ENCODE measurements at regions not wholly inside any gene's neighbourhood (a gene's known extent, or its start where the extent isn't known, plus 50 kb on each side); places are given as distances from the start of the nearest gene placed in this dataset.

GRCh38 chr7:126378642-126379041, 874.1 kb downstream of the GRM8 start:
- 30 to 36% (median 32%) methylated on average over 2 of the region's 2 CpGs for WGBS, 3 donors
- no peak for ATAC-seq
- H3K27me3 ChIP-seq (ENCODE audit: insufficient read depth in 3 of 3, low read length in 2 of 3) = no peaks in the 10 kb centered on the region
- no peak for TF ChIP-seq CTCF (IDR thresholded peaks at IDR 0.05)
- H3K36me3 ChIP-seq (ENCODE audit: insufficient read depth in 1 of 2, low read depth in 1 of 2) = no peaks in the 10 kb centered on the region
- no peak overlapping the region for H3K27ac ChIP-seq
- intact Hi-C loops (cut with DNase I) = no loop called here
- no peaks in the 10 kb centered on the region for H3K9me3 ChIP-seq
- no peaks in the 10 kb centered on the region for H3K4me1 ChIP-seq
- H3K4me3 ChIP-seq = no peak overlapping the region
- no peak for DNase-seq

GRCh38 chr7:126370038-126370668, 882.6 kb downstream of the GRM8 start:
- intact Hi-C loops (cut with DNase I) = no loop called here
- ATAC-seq = no peak
- no peaks in the 10 kb centered on the region for H3K4me1 ChIP-seq
- TF ChIP-seq CTCF (IDR thresholded peaks at IDR 0.05) = no peak
- H3K27ac ChIP-seq = no peak overlapping the region
- H3K27me3 ChIP-seq (ENCODE audit: insufficient read depth in 3 of 3, low read length in 2 of 3) = peaks cover 0 to 2% (median 0%) of the 10 kb centered on the region in 3 donors
- no peaks in the 10 kb centered on the region for H3K36me3 ChIP-seq (ENCODE audit: insufficient read depth in 1 of 2, low read depth in 1 of 2)
- H3K4me3 ChIP-seq = no peak overlapping the region
- no peak for DNase-seq
- WGBS, 3 donors = 75 to 84% (median 81%) methylated on average over 1 of the region's 1 CpG
- no peaks in the 10 kb centered on the region for H3K9me3 ChIP-seq

GRCh38 chr7:126362746-126363145, 890.0 kb downstream of the GRM8 start:
- intact Hi-C loops (cut with DNase I) = no loop called here
- H3K4me1 ChIP-seq = no peaks in the 10 kb centered on the region
- H3K4me3 ChIP-seq = no peak overlapping the region
- no peaks in the 10 kb centered on the region for H3K36me3 ChIP-seq (ENCODE audit: insufficient read depth in 1 of 2, low read depth in 1 of 2)
- no peak for TF ChIP-seq CTCF (IDR thresholded peaks at IDR 0.05)
- no peak for ATAC-seq
- H3K27ac ChIP-seq = no peak overlapping the region
- H3K27me3 ChIP-seq (ENCODE audit: insufficient read depth in 3 of 3, low read length in 2 of 3) = no peaks in the 10 kb centered on the region
- 30 to 38% (median 34%) methylated on average over 1 of the region's 1 CpG for WGBS, 3 donors
- H3K9me3 ChIP-seq = no peaks in the 10 kb centered on the region
- no peak for DNase-seq

- intact Hi-C loops (cut with DNase I) = no loop called here
- Histone ChIP-seq H3K36me3 (ENCODE audit: insufficient read depth in 1 of 2, low read depth in 1 of 2) (no peaks in the 10 kb centered on the region), H3K27ac (no peak overlapping the region), H3K4me1 (no peaks in the 10 kb centered on the region), H3K4me3 (no peak overlapping the region), H3K9me3 (no peaks in the 10 kb centered on the region), H3K27me3 (ENCODE audit: insufficient read depth in 3 of 3, low read length in 2 of 3) (no peaks in the 10 kb centered on the region)
- ATAC-seq = no peak
- no peak for DNase-seq
- WGBS, 3 donors = 75 to 83% (median 81%) methylated on average over 3 of the region's 3 CpGs
- no peak for TF ChIP-seq CTCF (IDR thresholded peaks at IDR 0.05)
Observed at GRCh38 chr7:126361183-126361582, 891.6 kb downstream of the GRM8 start.

- DNase-seq (no peak), ATAC-seq (no peak)
- Histone ChIP-seq H3K27ac (no peak overlapping the region), H3K4me1 (no peaks in the 10 kb centered on the region), H3K27me3 (ENCODE audit: insufficient read depth in 3 of 3, low read length in 2 of 3) (no peaks in the 10 kb centered on the region), H3K4me3 (no peak overlapping the region), H3K9me3 (no peaks in the 10 kb centered on the region), H3K36me3 (ENCODE audit: insufficient read depth in 1 of 2, low read depth in 1 of 2) (no peaks in the 10 kb centered on the region)
- intact Hi-C loops (cut with DNase I) = no loop called here
- TF ChIP-seq CTCF (IDR thresholded peaks at IDR 0.05) = no peak
- 55 to 60% (median 57%) methylated on average over 4 of the region's 4 CpGs for WGBS, 3 donors
Observed at GRCh38 chr7:126339813-126340212, 912.9 kb downstream of the GRM8 start.
